Bronchial epithelial cell (primary cell): ENCODE measurements at regions not wholly inside any gene's neighbourhood (a gene's known extent, or its start where the extent isn't known, plus 50 kb on each side); places are given as distances from the start of the nearest gene placed in this dataset.
A peak's percentile ranks its signal among the peaks of the same experiment; 100 is the strongest.

Source experiments
- DNase-seq: peaks from one replicate; pipeline ENCODE4 v3.0.0-alpha.2; 2010; ENCODE audit warnings: low read depth
- FAIRE-seq: peaks from 2 replicates; lab custom pipeline; 2011; peaks lifted over from hg19 to GRCh38; lab: Jason Lieb, UNC
- H3K27me3 ChIP-seq: 2 replicates; pipeline ENCODE4 v1.5.1; 2011; ENCODE audit warnings: low read length; ENCODE audit not compliant: control insufficient read depth, insufficient read depth
- H3K36me3 ChIP-seq: 2 replicates; pipeline ENCODE4 v1.5.1; 2011; ENCODE audit warnings: low read length; ENCODE audit not compliant: control insufficient read depth, insufficient read depth
- H3K4me3 ChIP-seq: 2 replicates; pipeline ENCODE4 v1.5.1; 2011; ENCODE audit warnings: mild to moderate bottlenecking, low read depth, low read length, control low read depth
- TF ChIP-seq, protein P1 (sequence below): IDR thresholded peaks from 2 replicates; pipeline ENCODE4 v1.5.1; 2011; ENCODE audit warnings: mild to moderate bottlenecking, moderate library complexity, low read length, control low read depth, inconsistent platforms; ENCODE audit not compliant: insufficient read depth, severe bottlenecking

- DNase-seq (no peak), FAIRE-seq (no peak)
- Histone ChIP-seq H3K36me3 (no peaks in the 10 kb centered on the region), H3K27me3 (no peaks in the 10 kb centered on the region), H3K4me3 (no peak overlapping the region)
- TF ChIP-seq, protein P1, sequence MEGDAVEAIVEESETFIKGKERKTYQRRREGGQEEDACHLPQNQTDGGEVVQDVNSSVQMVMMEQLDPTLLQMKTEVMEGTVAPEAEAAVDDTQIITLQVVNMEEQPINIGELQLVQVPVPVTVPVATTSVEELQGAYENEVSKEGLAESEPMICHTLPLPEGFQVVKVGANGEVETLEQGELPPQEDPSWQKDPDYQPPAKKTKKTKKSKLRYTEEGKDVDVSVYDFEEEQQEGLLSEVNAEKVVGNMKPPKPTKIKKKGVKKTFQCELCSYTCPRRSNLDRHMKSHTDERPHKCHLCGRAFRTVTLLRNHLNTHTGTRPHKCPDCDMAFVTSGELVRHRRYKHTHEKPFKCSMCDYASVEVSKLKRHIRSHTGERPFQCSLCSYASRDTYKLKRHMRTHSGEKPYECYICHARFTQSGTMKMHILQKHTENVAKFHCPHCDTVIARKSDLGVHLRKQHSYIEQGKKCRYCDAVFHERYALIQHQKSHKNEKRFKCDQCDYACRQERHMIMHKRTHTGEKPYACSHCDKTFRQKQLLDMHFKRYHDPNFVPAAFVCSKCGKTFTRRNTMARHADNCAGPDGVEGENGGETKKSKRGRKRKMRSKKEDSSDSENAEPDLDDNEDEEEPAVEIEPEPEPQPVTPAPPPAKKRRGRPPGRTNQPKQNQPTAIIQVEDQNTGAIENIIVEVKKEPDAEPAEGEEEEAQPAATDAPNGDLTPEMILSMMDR, result no peak
Measured at GRCh38 chr4:140271553-140271952, 101.9 kb upstream of the SCOC start.

DNA sequence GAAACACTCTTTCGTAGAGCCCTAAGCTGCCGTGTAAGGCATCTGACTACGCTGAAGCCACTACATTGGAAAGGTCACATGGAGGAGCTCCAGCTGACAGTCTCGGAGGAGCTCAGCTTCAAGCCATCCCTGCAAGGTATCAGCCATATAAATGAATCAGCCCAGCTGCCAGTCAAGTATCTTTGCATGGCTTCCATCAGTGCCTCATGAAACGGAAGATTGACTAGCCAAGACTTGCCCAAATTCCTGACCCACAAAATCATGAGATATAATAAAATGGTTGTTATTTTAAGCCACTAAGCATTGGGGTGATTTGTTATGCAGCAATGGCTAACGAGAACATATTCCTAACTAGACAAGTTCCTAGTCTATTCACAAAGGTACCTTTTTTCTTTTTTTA, 104.1 kb upstream of the SCOC start:
- TF ChIP-seq, protein P1, result no peak
- Histone ChIP-seq H3K36me3 (no peaks in the 10 kb centered on the region), H3K27me3 (no peaks in the 10 kb centered on the region), H3K4me3 (no peak overlapping the region)
- DNase-seq (peak; percentile 82), FAIRE-seq (no peak)

DNA sequence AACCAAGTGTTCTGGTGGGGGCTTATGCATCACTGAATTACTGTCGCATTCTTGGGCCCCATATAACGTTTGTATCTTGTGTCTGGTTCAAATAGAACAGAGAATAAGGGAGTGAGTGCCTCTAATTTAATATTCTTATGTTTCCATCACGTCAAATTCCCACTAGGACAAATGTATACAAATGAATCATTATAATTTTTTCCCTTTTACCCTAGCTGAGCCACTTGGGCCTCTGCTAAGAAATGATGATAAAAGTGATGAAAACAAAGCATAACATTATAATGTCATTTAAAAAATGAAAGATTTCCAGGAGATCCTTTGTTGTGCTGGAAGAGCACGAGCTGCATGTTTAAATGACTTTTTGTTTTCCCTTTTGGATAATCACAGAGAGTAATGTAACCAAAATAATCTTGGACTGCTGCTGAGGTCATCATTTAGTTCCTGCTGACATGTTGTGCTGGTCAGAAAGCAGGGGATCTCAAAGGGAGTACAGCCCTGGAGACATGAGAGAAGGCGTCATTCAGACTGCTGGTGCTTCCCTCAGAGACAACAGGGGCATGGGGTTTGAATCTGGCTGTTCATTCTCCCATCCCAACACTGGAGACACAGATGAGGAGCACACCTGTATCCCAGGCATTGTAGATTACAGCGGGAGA, 105.1 kb upstream of the SCOC start:
- no peaks in the 10 kb centered on the region for H3K36me3 ChIP-seq
- no peaks in the 10 kb centered on the region for H3K27me3 ChIP-seq
- FAIRE-seq, result peak; percentile 55
- no peak overlapping the region for H3K4me3 ChIP-seq
- DNase-seq, result no peak
- TF ChIP-seq, protein P1, result no peak

DNA sequence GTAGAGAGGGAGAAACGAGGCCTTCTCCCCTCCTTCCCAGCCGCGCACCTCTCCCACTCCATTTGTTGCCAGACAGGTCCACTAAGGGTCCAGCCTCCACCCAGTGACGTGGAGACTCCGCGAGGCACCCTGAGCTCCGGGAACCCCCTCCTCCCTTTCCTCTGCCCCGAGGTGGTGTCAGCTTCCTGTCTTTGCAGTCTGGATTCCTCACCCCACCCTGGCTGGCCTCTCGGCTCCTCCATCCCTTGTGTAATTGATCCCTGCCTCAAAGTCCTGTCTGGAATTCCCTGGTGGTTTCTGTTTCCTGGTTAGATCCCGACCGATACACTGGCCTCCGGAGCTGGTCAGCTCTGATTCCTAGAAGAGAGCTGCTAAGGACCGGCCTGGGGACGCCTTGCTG, 105.9 kb upstream of the SCOC start:
- Histone ChIP-seq H3K27me3 (no peaks in the 10 kb centered on the region), H3K36me3 (no peaks in the 10 kb centered on the region), H3K4me3 (no peak overlapping the region)
- FAIRE-seq (no peak), DNase-seq (no peak)
- TF ChIP-seq, protein P1, result no peak

DNA sequence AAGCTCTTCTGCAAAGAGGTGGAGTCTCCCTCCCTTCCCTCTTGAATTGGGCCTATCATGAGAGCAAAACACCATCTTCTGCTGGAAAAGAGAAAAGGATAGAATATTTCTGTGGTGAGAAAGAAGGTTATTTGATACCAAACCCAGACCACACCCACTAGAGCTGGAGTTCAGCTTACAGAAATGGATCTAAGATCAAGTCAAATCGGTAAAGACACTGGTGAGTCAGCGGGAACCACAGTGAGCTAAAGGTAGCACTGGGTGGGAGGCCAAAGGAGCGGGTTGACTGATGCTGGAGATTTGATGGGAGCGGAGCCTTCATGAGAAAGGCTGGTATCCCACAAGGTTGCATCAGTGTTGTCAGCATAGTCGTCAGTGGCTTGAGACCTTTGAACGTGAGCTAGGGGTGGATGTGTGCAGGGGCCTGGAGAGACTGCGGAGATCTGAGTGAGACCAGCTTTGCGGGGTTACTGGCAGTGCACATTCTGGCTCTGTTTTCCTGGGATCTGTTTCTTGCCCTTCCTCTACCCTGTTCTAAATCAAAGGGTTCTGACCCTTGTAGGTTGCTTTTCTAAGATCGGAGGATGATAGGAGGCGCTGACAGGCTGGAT, 106.4 kb upstream of the SCOC start:
- Histone ChIP-seq H3K36me3 (no peaks in the 10 kb centered on the region), H3K27me3 (no peaks in the 10 kb centered on the region), H3K4me3 (no peak overlapping the region)
- DNase-seq (peak; percentile 18), FAIRE-seq (peak; percentile 68)
- TF ChIP-seq, protein P1, result no peak
